ENCODE measurements at regions not wholly inside any gene's neighbourhood (a gene's known extent, or its start where the extent isn't known, plus 50 kb on each side); places are given as distances from the start of the nearest gene placed in this dataset.

DNA sequence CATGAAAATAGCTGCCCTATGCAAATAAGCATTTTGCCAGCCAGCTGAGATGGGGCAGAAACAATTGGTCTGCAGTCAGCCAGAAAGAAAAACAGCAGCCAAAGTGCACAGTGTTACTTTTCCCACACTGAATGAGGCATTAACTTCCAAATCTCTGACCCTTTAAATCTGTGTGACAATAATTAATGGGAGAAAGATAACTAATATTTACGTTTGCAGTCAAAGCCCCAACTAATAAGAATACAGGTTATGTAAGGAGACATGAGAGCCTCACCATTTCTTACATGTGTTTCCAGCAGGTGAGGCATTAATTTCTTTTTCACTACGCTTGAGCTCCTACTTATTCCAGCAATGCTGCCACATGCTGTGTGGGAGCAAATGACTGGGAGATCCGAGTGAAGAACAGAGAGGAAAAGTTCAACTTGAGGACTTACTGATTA, 339.0 kb downstream of the SATB2 start:
- TF ChIP-seq, protein P1, sequence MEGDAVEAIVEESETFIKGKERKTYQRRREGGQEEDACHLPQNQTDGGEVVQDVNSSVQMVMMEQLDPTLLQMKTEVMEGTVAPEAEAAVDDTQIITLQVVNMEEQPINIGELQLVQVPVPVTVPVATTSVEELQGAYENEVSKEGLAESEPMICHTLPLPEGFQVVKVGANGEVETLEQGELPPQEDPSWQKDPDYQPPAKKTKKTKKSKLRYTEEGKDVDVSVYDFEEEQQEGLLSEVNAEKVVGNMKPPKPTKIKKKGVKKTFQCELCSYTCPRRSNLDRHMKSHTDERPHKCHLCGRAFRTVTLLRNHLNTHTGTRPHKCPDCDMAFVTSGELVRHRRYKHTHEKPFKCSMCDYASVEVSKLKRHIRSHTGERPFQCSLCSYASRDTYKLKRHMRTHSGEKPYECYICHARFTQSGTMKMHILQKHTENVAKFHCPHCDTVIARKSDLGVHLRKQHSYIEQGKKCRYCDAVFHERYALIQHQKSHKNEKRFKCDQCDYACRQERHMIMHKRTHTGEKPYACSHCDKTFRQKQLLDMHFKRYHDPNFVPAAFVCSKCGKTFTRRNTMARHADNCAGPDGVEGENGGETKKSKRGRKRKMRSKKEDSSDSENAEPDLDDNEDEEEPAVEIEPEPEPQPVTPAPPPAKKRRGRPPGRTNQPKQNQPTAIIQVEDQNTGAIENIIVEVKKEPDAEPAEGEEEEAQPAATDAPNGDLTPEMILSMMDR (IDR thresholded peaks at IDR 0.05), result no peak
- no peak for TF ChIP-seq CREB1 (CRISPR knock-in tag; IDR thresholded peaks at IDR 0.05)

Data from WTC11 (cell line).